IMR-90 (cell line): ENCODE measurements at regions not wholly inside any gene's neighbourhood (a gene's known extent, or its start where the extent isn't known, plus 50 kb on each side); places are given as distances from the start of the nearest gene placed in this dataset.

Experiments used
- ATAC-seq: fragments of 200-7000 bp; cut with Tn5 transposase; 2 replicates; pipeline ENCODE4 v1.9.1; 2020; ENCODE audit warnings: low read depth, mild to moderate bottlenecking, moderate library complexity
- BruUV-seq: library from RNA; stranded (reverse); fragments of 400-500 nt; replicated peaks from 2 replicates; lab custom pipeline; 2021; lab: Mats Ljungman, UMichigan
- CTCF ChIA-PET: fragments of 300-600 bp; formaldehyde crosslinking; extraction: SDS; loops from one replicate; lab custom pipeline; 2021; ENCODE audit warnings: antibody characterized with exemption; lab: Yijun Ruan, JAX
- POLR2A ChIA-PET: fragments of 300-600 bp; sonication (Branson Sonifier 250); formaldehyde crosslinking; loops from one replicate; lab custom pipeline; 2022; ENCODE audit warnings: antibody characterized with exemption; ENCODE audit not compliant: unreplicated experiment; lab: Charles Lee
- DNase-seq: peaks from one replicate; pipeline ENCODE4 v3.0.0; 2013
- H2AFZ ChIP-seq: replicated peaks from 2 replicates; pipeline ENCODE3; 2013; ENCODE audit warnings: low read length, mild to moderate bottlenecking; ENCODE audit not compliant: poor library complexity
- H2AK5ac ChIP-seq: 2 replicates; pipeline ENCODE4 v1.6.1; 2013; ENCODE audit warnings: low read depth, low read length, inconsistent platforms
- H2AK9ac ChIP-seq: replicated peaks from 2 replicates; pipeline ENCODE3; 2013; ENCODE audit warnings: mild to moderate bottlenecking, low read depth, low read length, moderate library complexity; ENCODE audit not compliant: poor library complexity
- H2BK120ac ChIP-seq: 2 replicates; pipeline ENCODE4 v1.6.1; 2013; ENCODE audit warnings: low read depth, low read length, inconsistent platforms
- H2BK15ac ChIP-seq: 3 replicates; pipeline ENCODE4 v1.6.1; 2013; ENCODE audit warnings: low read depth, low read length, inconsistent platforms
- H2BK20ac ChIP-seq: 2 replicates; pipeline ENCODE4 v1.6.1; 2013; ENCODE audit warnings: low read depth, mild to moderate bottlenecking, inconsistent platforms, low read length, moderate library complexity
- H2BK5ac ChIP-seq: 2 replicates; pipeline ENCODE4 v1.6.1; 2013; ENCODE audit warnings: mild to moderate bottlenecking, low read depth, low read length, inconsistent platforms; ENCODE audit not compliant: poor library complexity, severe bottlenecking
- H3K14ac ChIP-seq: replicated peaks from 2 replicates; pipeline ENCODE4 v1.6.1; 2013; ENCODE audit warnings: low read depth, low read length, inconsistent platforms
- H3K18ac ChIP-seq: 2 replicates; pipeline ENCODE4 v1.6.1; 2013; ENCODE audit warnings: low read depth, low read length, control low read depth
- H3K23ac ChIP-seq: 2 replicates; pipeline ENCODE4 v1.6.1; 2013; ENCODE audit warnings: low read depth, low read length, inconsistent platforms
- H3K27ac ChIP-seq: 2 replicates; pipeline ENCODE4 v1.5.1; 2013; ENCODE audit warnings: mild to moderate bottlenecking, control low read depth, low read length; ENCODE audit not compliant: insufficient read depth
- H3K27me3 ChIP-seq: 2 replicates; pipeline ENCODE4 v1.6.1; 2013; ENCODE audit warnings: low read length; ENCODE audit not compliant: control insufficient read depth, insufficient read depth
- H3K36me3 ChIP-seq: 2 replicates; pipeline ENCODE4 v1.6.1; 2013; ENCODE audit warnings: low read length, mixed read lengths; ENCODE audit not compliant: control insufficient read depth, insufficient read depth
- H3K4ac ChIP-seq: 2 replicates; pipeline ENCODE4 v1.6.1; 2013; ENCODE audit warnings: low read depth, low read length, inconsistent platforms
- H3K4me1 ChIP-seq: 2 replicates; pipeline ENCODE4 v1.6.1; 2013; ENCODE audit warnings: low read length, mixed read lengths; ENCODE audit not compliant: control insufficient read depth, insufficient read depth
- H3K4me2 ChIP-seq: 2 replicates; pipeline ENCODE4 v1.6.1; 2013; ENCODE audit warnings: low read depth, mild to moderate bottlenecking, control low read depth, low read length, moderate library complexity
- H3K4me3 ChIP-seq: 2 replicates; pipeline ENCODE4 v1.5.1; 2013; ENCODE audit warnings: low read depth, mild to moderate bottlenecking, control low read depth, low read length, moderate library complexity; ENCODE audit not compliant: insufficient read depth
- H3K56ac ChIP-seq: 2 replicates; pipeline ENCODE4 v1.6.1; 2013; ENCODE audit warnings: low read length, inconsistent platforms; ENCODE audit not compliant: insufficient read depth; ENCODE audit errors: extremely low read depth
- H3K79me1 ChIP-seq, 2 experiments: 2 replicates each; pipeline ENCODE4 v1.6.1; 2013; ENCODE audit warnings: low read length in 2 of 2, inconsistent platforms in 1 of 2, low read depth in 1 of 2
- H3K9ac ChIP-seq: 2 replicates; pipeline ENCODE4 v1.6.1; 2013; ENCODE audit warnings: low read depth, low read length, control low read depth
- H3K9me1 ChIP-seq: 2 replicates; pipeline ENCODE4 v1.6.1; 2013; ENCODE audit warnings: low read length, inconsistent platforms; ENCODE audit not compliant: insufficient read depth
- H3K9me3 ChIP-seq: 2 replicates; pipeline ENCODE4 v1.6.1; 2013; ENCODE audit warnings: low read length; ENCODE audit not compliant: control insufficient read depth, insufficient read depth
- H4K20me1 ChIP-seq: 2 replicates; pipeline ENCODE4 v1.6.1; 2013; ENCODE audit warnings: low read length, inconsistent platforms; ENCODE audit not compliant: insufficient read depth
- H4K5ac ChIP-seq: 2 replicates; pipeline ENCODE4 v1.6.1; 2013; ENCODE audit warnings: mild to moderate bottlenecking, low read depth, low read length, control low read depth
- H4K8ac ChIP-seq, 2 experiments: 2 replicates each; pipeline ENCODE4 v1.6.1; 2013; ENCODE audit warnings: low read depth in 2 of 2, low read length in 2 of 2, control low read depth in 1 of 2, inconsistent platforms in 1 of 2
- H4K91ac ChIP-seq: 2 replicates; pipeline ENCODE4 v1.6.1; 2013; ENCODE audit warnings: low read depth, low read length, inconsistent platforms; ENCODE audit not compliant: insufficient read depth
- BHLHE40 ChIP-seq: fragments of 150-350 bp; IDR thresholded peaks from 2 replicates; pipeline ENCODE4 v1.6.1; 2016; ENCODE audit warnings: mild to moderate bottlenecking, low read depth, low read length
- CEBPB ChIP-seq: IDR thresholded peaks from 2 replicates; pipeline ENCODE4 v1.6.1; 2012; ENCODE audit warnings: low read depth, low read length, improper control_type of control experiment
- CHD1 ChIP-seq: IDR thresholded peaks from 2 replicates; pipeline ENCODE4 v1.6.1; 2012; ENCODE audit warnings: low read depth, low read length, improper control_type of control experiment
- CTCF ChIP-seq: conservative IDR thresholded peaks from 2 replicates; pipeline ENCODE4 v1.5.1; 2012; ENCODE audit warnings: mild to moderate bottlenecking, low read depth, low read length, improper control_type of control experiment
- ELK1 ChIP-seq: fragments of 150-350 bp; IDR thresholded peaks from 2 replicates; pipeline ENCODE4 v1.6.1; 2016; ENCODE audit warnings: low read depth, mild to moderate bottlenecking, low read length, moderate library complexity, borderline replicate concordance
- MXI1 ChIP-seq: IDR thresholded peaks from 2 replicates; pipeline ENCODE4 v1.6.1; 2012; ENCODE audit warnings: low read depth, mild to moderate bottlenecking, low read length, moderate library complexity, borderline replicate concordance
- NFE2L2 ChIP-seq: fragments of 150-350 bp; IDR thresholded peaks from 2 replicates; pipeline ENCODE4 v1.6.1; 2016; ENCODE audit warnings: low read depth, mild to moderate bottlenecking, low read length
- RAD21 ChIP-seq: IDR thresholded peaks from 2 replicates; pipeline ENCODE4 v1.6.1; 2012; ENCODE audit warnings: low read length, improper control_type of control experiment
- RCOR1 ChIP-seq: IDR thresholded peaks from 2 replicates; pipeline ENCODE4 v1.6.1; 2012; ENCODE audit warnings: mild to moderate bottlenecking, low read length, improper control_type of control experiment; ENCODE audit not compliant: insufficient replicate concordance
- SMC3 ChIP-seq: fragments of 150-350 bp; IDR thresholded peaks from 2 replicates; pipeline ENCODE4 v1.6.1; 2016; ENCODE audit warnings: low read depth, mild to moderate bottlenecking, antibody characterized with exemption, low read length, moderate library complexity
- WGBS, 2 experiments: methylation state at CpG; one replicate each; pipeline versions ENCODE4 v1.1.5 to v1.1.7; 2013; ENCODE audit warnings: missing lambda C conversion rate in 2 of 2; ENCODE audit not compliant: insufficient read length in 1 of 2; ENCODE audit errors: extremely low coverage in 2 of 2; 5-methylcytosine and 5-hydroxymethylcytosine counted together
- dilution Hi-C: fragments of 300-500 bp; cut with HindIII; formaldehyde crosslinking; loops from one replicate; pipeline ENCODE4 v1.14.3; 2018; ENCODE audit warnings: low sequenced_read_pairs; ENCODE audit not compliant: unreplicated experiment
- in situ Hi-C: fragments of 300-500 bp; cut with MboI; formaldehyde crosslinking; loops from 3 replicates; pipeline ENCODE4 v1.14.3; 2019; ENCODE audit warnings: low sequenced_read_pairs, inconsistent platforms, mixed read lengths
- intact Hi-C: fragments of 100-400 bp; cut with micrococcal nuclease; formaldehyde crosslinking; loops from 2 replicates; pipeline ENCODE4 v1.10.0; 2022

- peaks cover 3% of the 10 kb centered on the region; the same call in 1 of the 2 replicates for H3K9me1 ChIP-seq
- H2BK20ac ChIP-seq: no peak overlapping the region
- H3K23ac ChIP-seq: no peak overlapping the region
- no peak overlapping the region for H2AK9ac ChIP-seq
- no peak overlapping the region for H2BK5ac ChIP-seq
- no peak for TF ChIP-seq MXI1
- no peak for TF ChIP-seq CTCF
- TF ChIP-seq SMC3: no peak
- no peak for TF ChIP-seq NFE2L2
- no peak for TF ChIP-seq CEBPB
- no peak for TF ChIP-seq CHD1
- TF ChIP-seq RAD21: no peak
- no peak for TF ChIP-seq ELK1
- TF ChIP-seq BHLHE40: no peak
- TF ChIP-seq RCOR1: no peak
- no peak overlapping the region for H4K8ac ChIP-seq
- H3K27ac ChIP-seq: no peak overlapping the region
- H3K36me3 ChIP-seq: no peaks in the 10 kb centered on the region
- no peak overlapping the region for H3K56ac ChIP-seq
- BruUV-seq: no TSS peak
- DNase-seq: no peak
- no peak overlapping the region for H3K4me2 ChIP-seq
- no peak overlapping the region for H2BK15ac ChIP-seq
- H4K5ac ChIP-seq: no peak overlapping the region
- H3K9ac ChIP-seq: no peak overlapping the region
- no peak overlapping the region for H2AFZ ChIP-seq
- no peaks in the 10 kb centered on the region for H4K20me1 ChIP-seq
- no peak for ATAC-seq
- H3K14ac ChIP-seq: no peak overlapping the region
- H4K91ac ChIP-seq: no peak overlapping the region
- in situ Hi-C loops (no loop called here), intact Hi-C loops (no loop called here), dilution Hi-C loops (no loop called here)
- H3K79me1 ChIP-seq: no peaks in the 10 kb centered on the region
- no peak overlapping the region for H3K18ac ChIP-seq
- H3K4me1 ChIP-seq: no peaks in the 10 kb centered on the region
- no peaks in the 10 kb centered on the region for H3K27me3 ChIP-seq
- no peak overlapping the region for H2AK5ac ChIP-seq
- no peaks in the 10 kb centered on the region for H3K9me3 ChIP-seq
- H2BK120ac ChIP-seq: no peak overlapping the region
- no peak overlapping the region for H3K4ac ChIP-seq
- ChIA-PET POLR2A (no interaction called here), CTCF (no interaction called here)
- H3K4me3 ChIP-seq: no peak overlapping the region
- WGBS, 2 experiments: 83% methylated on average over 1 of the region's 1 CpG; no CpG with 5 or more reads in 1 of the 2 experiments
These were observed 91.4 kb upstream of the CTSC start for GRCh38 chr11:88428959-88429358.
